Lower leg skin (tissue), 4 donors: ENCODE measurements at regions not wholly inside any gene's neighbourhood (a gene's known extent, or its start where the extent isn't known, plus 50 kb on each side); places are given as distances from the start of the nearest gene placed in this dataset.

Experiments used
- DNase-seq, 2 donors: peaks; one replicate each; pipeline ENCODE4 v3.0.0-alpha.2; 2019; ENCODE audit warnings: low spot score in 2 of 2
- H3K4me3 ChIP-seq: fragments of 200-600 bp; sonication (generic); 2 replicates; pipeline ENCODE4 v1.5.1; 2017; ENCODE audit warnings: mild to moderate bottlenecking, low read depth; ENCODE audit not compliant: poor library complexity, severe bottlenecking
- CTCF ChIP-seq, 3 donors: fragments of 450-650 bp; IDR thresholded peaks; one replicate each; pipeline ENCODE4 v1.5.1; 2016; ENCODE audit warnings: antibody characterized with exemption in 3 of 3, mild to moderate bottlenecking in 3 of 3, moderate library complexity in 2 of 3
- POLR2A ChIP-seq, 2 donors: fragments of 450-650 bp; IDR thresholded peaks; one replicate each; pipeline ENCODE4 v1.6.1; 2016 to 2017; ENCODE audit warnings: antibody characterized with exemption in 2 of 2, mild to moderate bottlenecking in 1 of 2, moderate library complexity in 1 of 2
- WGBS, 2 donors: methylation state at CpG; one replicate each; pipeline ENCODE4 v1.1.5; 2018; 5-methylcytosine and 5-hydroxymethylcytosine counted together
- intact Hi-C: fragments of 100-400 bp; cut with DNase I; formaldehyde crosslinking; loops from one replicate; pipeline ENCODE4 v1.15.0; 2023; ENCODE audit warnings: low total_unique reads

- 88 to 92% methylated on average over 3 of the region's 3 CpGs for WGBS, 2 donors
- no peak overlapping the region for H3K4me3 ChIP-seq
- intact Hi-C loops, result no loop called here
- TF ChIP-seq CTCF (IDR thresholded peaks at IDR 0.05), result no peak
- DNase-seq, result no peak
These were observed 702.1 kb downstream of the NOVA1 start for GRCh38 chr14:25895740-25896139.

- 58 to 68% methylated on average over 3 of the region's 3 CpGs for WGBS, 2 donors
- no peak overlapping the region for H3K4me3 ChIP-seq
- no peak for DNase-seq
- no peak for TF ChIP-seq CTCF (IDR thresholded peaks at IDR 0.05)
- no peak for TF ChIP-seq POLR2A (IDR thresholded peaks at IDR 0.05)
- intact Hi-C loops, result no loop called here
These were observed 710.5 kb downstream of the NOVA1 start for GRCh38 chr14:25887251-25887878.

- DNase-seq, result no peak
- H3K4me3 ChIP-seq, result no peak overlapping the region
- intact Hi-C loops, result no loop called here
- TF ChIP-seq POLR2A (IDR thresholded peaks at IDR 0.05) (no peak), CTCF (IDR thresholded peaks at IDR 0.05) (no peak)
- 59 to 60% methylated on average over 1 of the region's 1 CpG for WGBS, 2 donors
These were observed 713.2 kb downstream of the NOVA1 start for GRCh38 chr14:25884657-25885056.

- 57 to 63% methylated on average over 2 of the region's 2 CpGs for WGBS, 2 donors
- TF ChIP-seq POLR2A (IDR thresholded peaks at IDR 0.05) (no peak), CTCF (IDR thresholded peaks at IDR 0.05) (no peak)
- intact Hi-C loops, result no loop called here
These were observed 714.9 kb downstream of the NOVA1 start for GRCh38 chr14:25882899-25883298.

GRCh38 chr14:25875475-25875874 is 722.4 kb downstream of the NOVA1 start:
- no peak for DNase-seq
- no peak overlapping the region for H3K4me3 ChIP-seq
- intact Hi-C loops, result no loop called here
- WGBS, 2 donors, result 66 to 81% methylated on average over 2 of the region's 2 CpGs
- TF ChIP-seq CTCF (IDR thresholded peaks at IDR 0.05) (no peak), POLR2A (IDR thresholded peaks at IDR 0.05) (no peak)

More at GRCh38 chr14:25882899-25883298, 714.9 kb downstream of the NOVA1 start:
- DNase-seq, result no peak
- no peak overlapping the region for H3K4me3 ChIP-seq

GRCh38 chr14:25869854-25870253 is 728.0 kb downstream of the NOVA1 start:
- 90 to 94% methylated on average over 3 of the region's 3 CpGs for WGBS, 2 donors
- intact Hi-C loops, result no loop called here
- H3K4me3 ChIP-seq, result no peak overlapping the region
- DNase-seq, result no peak
- TF ChIP-seq CTCF (IDR thresholded peaks at IDR 0.05), result no peak
- no peak for TF ChIP-seq POLR2A (IDR thresholded peaks at IDR 0.05)
